BLaER1 (cell line): ENCODE measurements at regions not wholly inside any gene's neighbourhood (a gene's known extent, or its start where the extent isn't known, plus 50 kb on each side); places are given as distances from the start of the nearest gene placed in this dataset.

Experiments used
- H3K27ac ChIP-seq: shearing (Covaris generic); formaldehyde crosslinking; 2 replicates; pipeline ENCODE4 v1.8.1; 2022
- H3K27me3 ChIP-seq: shearing (Covaris generic); formaldehyde crosslinking; 2 replicates; pipeline ENCODE4 v1.8.1; 2022
- H3K36me3 ChIP-seq: shearing (Covaris generic); formaldehyde crosslinking; 2 replicates; pipeline ENCODE4 v1.8.1; 2022
- H3K4me1 ChIP-seq: shearing (Covaris generic); formaldehyde crosslinking; 2 replicates; pipeline ENCODE4 v1.8.1; 2022
- H3K4me2 ChIP-seq: shearing (Covaris generic); formaldehyde crosslinking; 2 replicates; pipeline ENCODE4 v1.8.1; 2022
- H3K4me3 ChIP-seq: shearing (Covaris generic); formaldehyde crosslinking; 2 replicates; pipeline ENCODE4 v1.8.1; 2022
- H3K9ac ChIP-seq: shearing (Covaris generic); formaldehyde crosslinking; 2 replicates; pipeline ENCODE4 v1.8.1; 2022
- H3K9me3 ChIP-seq: shearing (Covaris generic); formaldehyde crosslinking; 2 replicates; pipeline ENCODE4 v1.8.1; 2022
- H4K20me1 ChIP-seq: shearing (Covaris generic); formaldehyde crosslinking; 2 replicates; pipeline ENCODE4 v1.8.1; 2022
- Cebpa-rat ChIP-seq: shearing (Covaris generic); IDR thresholded peaks from 2 replicates; pipeline ENCODE4 v1.8.1; 2022

GRCh38 chr16:47892999-47893398 is 262.8 kb downstream of the ABCC12 start:
- H3K9me3 ChIP-seq, result 0 out of 2 replicates have a peak, but pooled peaks cover 6% of the 10 kb centered on the region
- no peak overlapping the region for H3K9ac ChIP-seq
- TF ChIP-seq Cebpa-rat, result no peak
- H3K27me3 ChIP-seq, result no peaks in the 10 kb centered on the region
- H3K4me1 ChIP-seq, result no peaks in the 10 kb centered on the region
- no peaks in the 10 kb centered on the region for H4K20me1 ChIP-seq
- no peak overlapping the region for H3K4me3 ChIP-seq
- H3K4me2 ChIP-seq, result no peak overlapping the region
- no peak overlapping the region for H3K27ac ChIP-seq
- no peaks in the 10 kb centered on the region for H3K36me3 ChIP-seq

GRCh38 chr16:47888734-47889133 is 267.1 kb downstream of the ABCC12 start:
- no peaks in the 10 kb centered on the region for H3K9me3 ChIP-seq
- TF ChIP-seq Cebpa-rat, result no peak
- no peaks in the 10 kb centered on the region for H3K36me3 ChIP-seq
- no peak overlapping the region for H3K9ac ChIP-seq
- H3K4me2 ChIP-seq, result no peak overlapping the region
- H3K4me3 ChIP-seq, result no peak overlapping the region
- no peaks in the 10 kb centered on the region for H3K27me3 ChIP-seq
- H3K4me1 ChIP-seq, result no peaks in the 10 kb centered on the region
- no peak overlapping the region for H3K27ac ChIP-seq
- no peaks in the 10 kb centered on the region for H4K20me1 ChIP-seq

- no peak for TF ChIP-seq Cebpa-rat
- Histone ChIP-seq H3K4me3 (no peak overlapping the region), H3K9ac (no peak overlapping the region), H3K27ac (no peak overlapping the region), H3K9me3 (no peaks in the 10 kb centered on the region), H3K4me1 (no peaks in the 10 kb centered on the region), H4K20me1 (no peaks in the 10 kb centered on the region), H3K27me3 (no peaks in the 10 kb centered on the region), H3K36me3 (no peaks in the 10 kb centered on the region), H3K4me2 (no peak overlapping the region)
These were observed 267.7 kb downstream of the ABCC12 start for GRCh38 chr16:47888142-47888541.

- Histone ChIP-seq H3K4me3 (no peak overlapping the region), H3K27me3 (no peaks in the 10 kb centered on the region), H3K36me3 (no peaks in the 10 kb centered on the region), H3K27ac (no peak overlapping the region), H4K20me1 (no peaks in the 10 kb centered on the region), H3K9me3 (no peaks in the 10 kb centered on the region), H3K9ac (no peak overlapping the region), H3K4me1 (no peaks in the 10 kb centered on the region), H3K4me2 (no peak overlapping the region)
- TF ChIP-seq Cebpa-rat, result no peak
These were observed 268.3 kb downstream of the ABCC12 start for GRCh38 chr16:47887496-47887895.

GRCh38 chr16:47886631-47887415 is 269.0 kb downstream of the ABCC12 start:
- H3K4me2 ChIP-seq, result no peak overlapping the region
- no peak overlapping the region for H3K9ac ChIP-seq
- H3K27ac ChIP-seq, result no peak overlapping the region
- no peaks in the 10 kb centered on the region for H3K27me3 ChIP-seq
- no peaks in the 10 kb centered on the region for H3K9me3 ChIP-seq
- H4K20me1 ChIP-seq, result no peaks in the 10 kb centered on the region
- no peak for TF ChIP-seq Cebpa-rat
- H3K36me3 ChIP-seq, result no peaks in the 10 kb centered on the region
- no peaks in the 10 kb centered on the region for H3K4me1 ChIP-seq
- no peak overlapping the region for H3K4me3 ChIP-seq

- Histone ChIP-seq H3K27me3 (no peaks in the 10 kb centered on the region), H3K9ac (no peak overlapping the region), H3K27ac (no peak overlapping the region), H4K20me1 (no peaks in the 10 kb centered on the region), H3K4me2 (no peak overlapping the region), H3K36me3 (no peaks in the 10 kb centered on the region), H3K4me3 (no peak overlapping the region), H3K9me3 (no peaks in the 10 kb centered on the region), H3K4me1 (no peaks in the 10 kb centered on the region)
- TF ChIP-seq Cebpa-rat, result no peak
These were observed 269.7 kb downstream of the ABCC12 start for GRCh38 chr16:47886139-47886538.

GRCh38 chr16:47885489-47885888 is 270.3 kb downstream of the ABCC12 start:
- no peak overlapping the region for H3K27ac ChIP-seq
- no peaks in the 10 kb centered on the region for H3K4me1 ChIP-seq
- no peaks in the 10 kb centered on the region for H3K9me3 ChIP-seq
- no peaks in the 10 kb centered on the region for H3K36me3 ChIP-seq
- H3K4me2 ChIP-seq, result no peak overlapping the region
- TF ChIP-seq Cebpa-rat, result no peak
- no peak overlapping the region for H3K4me3 ChIP-seq
- H3K9ac ChIP-seq, result no peak overlapping the region
- H3K27me3 ChIP-seq, result no peaks in the 10 kb centered on the region
- no peaks in the 10 kb centered on the region for H4K20me1 ChIP-seq

GRCh38 chr16:47884116-47884725 is 271.6 kb downstream of the ABCC12 start:
- H3K36me3 ChIP-seq, result no peaks in the 10 kb centered on the region
- no peak for TF ChIP-seq Cebpa-rat
- H3K27ac ChIP-seq, result no peak overlapping the region
- H3K4me1 ChIP-seq, result no peaks in the 10 kb centered on the region
- H3K9ac ChIP-seq, result no peak overlapping the region
- no peaks in the 10 kb centered on the region for H3K27me3 ChIP-seq
- no peaks in the 10 kb centered on the region for H4K20me1 ChIP-seq
- H3K4me2 ChIP-seq, result no peak overlapping the region
- H3K4me3 ChIP-seq, result no peak overlapping the region
- H3K9me3 ChIP-seq, result no peaks in the 10 kb centered on the region

GRCh38 chr16:47881574-47881973 is 274.2 kb downstream of the ABCC12 start:
- Histone ChIP-seq H3K4me3 (no peak overlapping the region), H3K9me3 (no peaks in the 10 kb centered on the region), H3K36me3 (no peaks in the 10 kb centered on the region), H3K4me2 (no peak overlapping the region), H4K20me1 (no peaks in the 10 kb centered on the region), H3K9ac (no peak overlapping the region), H3K27ac (no peak overlapping the region), H3K4me1 (no peaks in the 10 kb centered on the region), H3K27me3 (no peaks in the 10 kb centered on the region)
- 0 out of 2 replicates have a peak, but pooled peaks have one; percentile 23 for TF ChIP-seq Cebpa-rat

- Histone ChIP-seq H3K4me3 (no peak overlapping the region), H3K9me3 (no peaks in the 10 kb centered on the region), H3K36me3 (no peaks in the 10 kb centered on the region), H3K9ac (no peak overlapping the region), H4K20me1 (no peaks in the 10 kb centered on the region), H3K4me2 (no peak overlapping the region), H3K27me3 (no peaks in the 10 kb centered on the region), H3K27ac (no peak overlapping the region), H3K4me1 (no peaks in the 10 kb centered on the region)
- no peak for TF ChIP-seq Cebpa-rat
These were observed 275.1 kb downstream of the ABCC12 start for GRCh38 chr16:47880653-47881052.
